ENCODE measurements at regions not wholly inside any gene's neighbourhood (a gene's known extent, or its start where the extent isn't known, plus 50 kb on each side); places are given as distances from the start of the nearest gene placed in this dataset.

GRCh38 chr17:27376637-27377547 lies 79.4 kb upstream of the KSR1 start:
- no peak overlapping the region for H3K4me3 ChIP-seq (ENCODE audit: low read depth, low read length)
- in situ Hi-C loops (cut with HindIII; ENCODE audit: low pct_ligation_motif_present, low sequenced_read_pairs) = no loop called here
- H3K27me3 ChIP-seq (replicated peaks) = no peaks in the 10 kb centered on the region
- peak overlapping the region; percentile 30 for H3K27ac ChIP-seq
- no peaks in the 10 kb centered on the region for H3K36me3 ChIP-seq (replicated peaks)
- TF ChIP-seq, protein P1, sequence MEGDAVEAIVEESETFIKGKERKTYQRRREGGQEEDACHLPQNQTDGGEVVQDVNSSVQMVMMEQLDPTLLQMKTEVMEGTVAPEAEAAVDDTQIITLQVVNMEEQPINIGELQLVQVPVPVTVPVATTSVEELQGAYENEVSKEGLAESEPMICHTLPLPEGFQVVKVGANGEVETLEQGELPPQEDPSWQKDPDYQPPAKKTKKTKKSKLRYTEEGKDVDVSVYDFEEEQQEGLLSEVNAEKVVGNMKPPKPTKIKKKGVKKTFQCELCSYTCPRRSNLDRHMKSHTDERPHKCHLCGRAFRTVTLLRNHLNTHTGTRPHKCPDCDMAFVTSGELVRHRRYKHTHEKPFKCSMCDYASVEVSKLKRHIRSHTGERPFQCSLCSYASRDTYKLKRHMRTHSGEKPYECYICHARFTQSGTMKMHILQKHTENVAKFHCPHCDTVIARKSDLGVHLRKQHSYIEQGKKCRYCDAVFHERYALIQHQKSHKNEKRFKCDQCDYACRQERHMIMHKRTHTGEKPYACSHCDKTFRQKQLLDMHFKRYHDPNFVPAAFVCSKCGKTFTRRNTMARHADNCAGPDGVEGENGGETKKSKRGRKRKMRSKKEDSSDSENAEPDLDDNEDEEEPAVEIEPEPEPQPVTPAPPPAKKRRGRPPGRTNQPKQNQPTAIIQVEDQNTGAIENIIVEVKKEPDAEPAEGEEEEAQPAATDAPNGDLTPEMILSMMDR (IDR thresholded peaks at IDR 0.05; ENCODE audit: low read depth, low read length, missing control alignments) = no peak
- DNase-seq = peak; percentile 52

DNA sequence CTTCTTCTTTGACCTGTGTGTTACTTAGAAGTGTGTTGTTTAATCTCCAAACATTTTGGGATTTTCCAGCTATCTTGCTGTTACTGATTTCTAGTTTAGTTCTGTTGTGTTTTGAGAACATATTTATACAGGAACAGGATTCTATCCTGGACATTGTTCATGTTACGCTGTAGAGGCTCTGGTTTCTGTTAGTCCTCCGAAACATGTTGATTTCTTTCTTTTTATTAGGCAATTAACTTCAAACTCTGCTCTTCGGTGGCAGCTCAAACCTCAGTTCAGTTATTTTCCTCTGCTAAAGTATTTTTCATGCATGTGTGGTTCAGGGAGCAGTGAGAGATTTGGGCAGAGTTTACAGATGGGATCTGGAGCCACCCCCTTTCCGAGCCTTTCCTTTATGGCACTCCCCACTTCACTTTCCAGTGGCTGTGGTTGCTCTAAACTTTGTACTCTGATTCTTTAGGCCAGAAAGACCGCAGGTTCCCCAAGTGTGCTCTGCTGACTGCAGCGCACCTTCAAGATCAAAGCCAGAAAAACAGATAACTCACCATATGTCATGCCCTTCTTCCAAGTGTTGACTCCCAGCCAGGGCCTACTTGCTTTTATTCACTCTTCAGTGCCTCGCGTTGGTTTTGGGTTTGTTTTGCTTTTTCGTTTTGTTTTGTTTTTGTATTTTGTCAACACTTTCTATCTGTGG lies 77.6 kb upstream of the KSR1 start:
- no peak for DNase-seq
- H3K4me3 ChIP-seq (ENCODE audit: low read depth, low read length) = no peak overlapping the region
- in situ Hi-C loops (cut with HindIII; ENCODE audit: low pct_ligation_motif_present, low sequenced_read_pairs) = no loop called here
- TF ChIP-seq, protein P1 (IDR thresholded peaks at IDR 0.05; ENCODE audit: low read depth, low read length, missing control alignments) = no peak
- H3K27ac ChIP-seq = no peak overlapping the region
- H3K36me3 ChIP-seq (replicated peaks) = no peaks in the 10 kb centered on the region
- H3K27me3 ChIP-seq (replicated peaks) = no peaks in the 10 kb centered on the region

DNA sequence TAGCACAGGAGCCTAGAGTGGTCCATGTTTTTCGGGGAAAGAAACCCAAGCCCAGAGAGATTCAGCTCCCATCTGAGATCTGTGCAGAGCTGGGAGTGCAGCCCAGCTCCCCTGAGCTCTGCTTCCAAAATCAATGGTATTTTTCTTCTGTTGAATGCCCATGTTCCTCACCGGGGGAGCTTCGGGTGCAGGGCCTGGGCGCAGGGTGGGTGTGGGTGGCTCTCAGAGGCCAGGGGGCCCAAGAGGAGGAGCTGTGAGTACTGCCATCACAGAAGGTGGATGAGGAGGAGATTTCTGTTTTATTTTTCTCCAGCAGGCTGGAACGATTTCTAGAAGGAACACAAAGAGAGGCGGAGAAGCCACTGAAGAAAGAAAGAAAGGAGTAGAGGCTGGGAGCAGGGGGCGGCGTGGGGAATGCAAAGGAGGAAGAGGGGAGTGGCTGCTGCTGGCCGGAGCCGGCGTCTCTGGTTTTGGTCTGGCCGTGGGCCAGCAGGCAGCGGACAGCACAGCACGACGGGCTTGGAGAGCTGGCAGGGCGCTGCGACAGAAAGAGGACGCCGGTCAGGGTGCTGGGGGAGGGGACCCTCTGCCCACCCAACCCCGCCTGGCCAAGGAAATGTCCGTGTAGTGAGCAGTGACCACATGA lies 76.2 kb upstream of the KSR1 start:
- in situ Hi-C loops (cut with HindIII; ENCODE audit: low pct_ligation_motif_present, low sequenced_read_pairs) = no loop called here
- TF ChIP-seq, protein P1 (IDR thresholded peaks at IDR 0.05; ENCODE audit: low read depth, low read length, missing control alignments) = no peak
- no peaks in the 10 kb centered on the region for H3K27me3 ChIP-seq (replicated peaks)
- no peaks in the 10 kb centered on the region for H3K36me3 ChIP-seq (replicated peaks)
- DNase-seq = peak; percentile 43
- H3K27ac ChIP-seq = no peak overlapping the region
- H3K4me3 ChIP-seq (ENCODE audit: low read depth, low read length) = peak overlapping the region; percentile 39

GRCh38 chr17:27380551-27380950 lies 75.7 kb upstream of the KSR1 start:
- Histone ChIP-seq H3K27me3 (replicated peaks) (no peaks in the 10 kb centered on the region), H3K36me3 (replicated peaks) (no peaks in the 10 kb centered on the region), H3K27ac (no peak overlapping the region), H3K4me3 (ENCODE audit: low read depth, low read length) (peak overlapping the region; percentile 39)
- in situ Hi-C loops (cut with HindIII; ENCODE audit: low pct_ligation_motif_present, low sequenced_read_pairs) = no loop called here
- TF ChIP-seq, protein P1 (IDR thresholded peaks at IDR 0.05; ENCODE audit: low read depth, low read length, missing control alignments) = no peak
- no peak for DNase-seq

DNA sequence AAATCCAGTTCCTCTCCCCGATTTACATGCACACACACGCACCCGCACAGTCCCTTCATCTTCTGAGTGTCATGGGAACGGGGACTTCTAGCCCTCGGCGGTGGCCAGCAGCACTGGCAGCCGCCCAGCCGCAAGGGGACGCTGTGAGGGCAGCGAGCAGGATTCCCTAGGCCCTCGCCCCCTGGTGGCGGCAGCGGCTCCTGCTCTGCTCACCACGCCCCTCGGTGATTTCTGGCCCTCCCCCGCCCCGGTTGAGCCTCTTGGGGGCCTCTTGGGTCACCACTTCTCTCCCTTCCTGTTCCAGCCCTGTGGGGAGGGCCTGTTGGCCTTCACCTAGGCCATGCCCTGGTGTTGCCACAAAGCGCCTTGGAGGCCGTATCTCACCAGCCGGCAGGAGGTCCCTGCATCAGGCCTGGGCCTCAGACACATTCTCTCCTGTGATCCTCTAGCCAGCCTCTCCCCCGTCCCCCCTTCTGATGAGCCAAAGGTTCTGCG lies 75.2 kb upstream of the KSR1 start:
- peak; percentile 34 for DNase-seq
- TF ChIP-seq, protein P1 (IDR thresholded peaks at IDR 0.05; ENCODE audit: low read depth, low read length, missing control alignments) = peak; percentile 99
- Histone ChIP-seq H3K27ac (no peak overlapping the region), H3K36me3 (replicated peaks) (no peaks in the 10 kb centered on the region), H3K27me3 (replicated peaks) (no peaks in the 10 kb centered on the region), H3K4me3 (ENCODE audit: low read depth, low read length) (no peak overlapping the region)
- in situ Hi-C loops (cut with HindIII; ENCODE audit: low pct_ligation_motif_present, low sequenced_read_pairs) = no loop called here

Data from brain microvascular endothelial cell (primary cell).